RWPE2 (cell line): ENCODE measurements at regions not wholly inside any gene's neighbourhood (a gene's known extent, or its start where the extent isn't known, plus 50 kb on each side); places are given as distances from the start of the nearest gene placed in this dataset.

Experiments
- ATAC-seq: fragments of 200-7000 bp; cut with Tn5 transposase; 3 replicates; pipeline ENCODE4 v1.9.1; 2021; ENCODE audit warnings: low read depth
- DNase-seq: peaks from one replicate; pipeline ENCODE4 v3.0.0-alpha.2; 2020; ENCODE audit warnings: low spot score
- H3K27ac ChIP-seq: fragments of 450-650 bp; 2 replicates; pipeline ENCODE4 v1.5.1; 2017; ENCODE audit warnings: mild to moderate bottlenecking; ENCODE audit not compliant: poor library complexity, severe bottlenecking
- H3K27me3 ChIP-seq: fragments of 250-450 bp; sonication (Bioruptor Pico); 2 replicates; pipeline ENCODE4 v1.5.1; 2021; ENCODE audit warnings: mild to moderate bottlenecking, moderate library complexity; ENCODE audit not compliant: insufficient read depth, poor library complexity, severe bottlenecking
- H3K36me3 ChIP-seq: fragments of 250-450 bp; sonication (Bioruptor Pico); 2 replicates; pipeline ENCODE4 v1.5.1; 2020; ENCODE audit warnings: low read depth, mild to moderate bottlenecking, moderate library complexity
- H3K4me1 ChIP-seq: fragments of 250-450 bp; sonication (Bioruptor Pico); 2 replicates; pipeline ENCODE4 v1.5.1; 2021; ENCODE audit warnings: mild to moderate bottlenecking, moderate library complexity; ENCODE audit not compliant: insufficient read depth, poor library complexity, severe bottlenecking
- H3K4me3 ChIP-seq: fragments of 250-450 bp; sonication (Bioruptor Pico); 2 replicates; pipeline ENCODE4 v1.5.1; 2021; ENCODE audit warnings: mild to moderate bottlenecking, moderate library complexity; ENCODE audit not compliant: severe bottlenecking
- H3K9me3 ChIP-seq: fragments of 250-450 bp; sonication (Bioruptor Pico); 2 replicates; pipeline ENCODE4 v1.5.1; 2021; ENCODE audit warnings: mild to moderate bottlenecking, moderate library complexity; ENCODE audit not compliant: severe bottlenecking
- CTCF ChIP-seq: fragments of 450-650 bp; IDR thresholded peaks from one replicate; pipeline ENCODE4 v1.5.1; 2017; ENCODE audit warnings: mild to moderate bottlenecking, moderate library complexity; ENCODE audit not compliant: poor library complexity, severe bottlenecking

GRCh38 chr20:19889011-19889953, 127.9 kb upstream of the NAA20 start:
- H3K36me3 ChIP-seq: peaks cover 6% of the 10 kb centered on the region; the same call in 1 of the 2 replicates
- peak overlapping the region; percentile 24 for H3K27ac ChIP-seq
- peaks cover 31% of the 10 kb centered on the region for H3K4me1 ChIP-seq
- H3K4me3 ChIP-seq: no peak overlapping the region
- no peaks in the 10 kb centered on the region for H3K27me3 ChIP-seq
- no peaks in the 10 kb centered on the region for H3K9me3 ChIP-seq
- ATAC-seq: no peak
- DNase-seq: no peak
- no peak for TF ChIP-seq CTCF

GRCh38 chr20:19890445-19891051, 126.6 kb upstream of the NAA20 start:
- DNase-seq: no peak
- no peak for TF ChIP-seq CTCF
- H3K27me3 ChIP-seq: no peaks in the 10 kb centered on the region
- peaks cover 6% of the 10 kb centered on the region; the same call in 1 of the 2 replicates for H3K36me3 ChIP-seq
- no peaks in the 10 kb centered on the region for H3K9me3 ChIP-seq
- H3K4me3 ChIP-seq: no peak overlapping the region
- ATAC-seq: no peak
- peaks cover 25% of the 10 kb centered on the region for H3K4me1 ChIP-seq
- no peak overlapping the region for H3K27ac ChIP-seq

GRCh38 chr20:19893356-19893755, 123.8 kb upstream of the NAA20 start:
- no peaks in the 10 kb centered on the region for H3K9me3 ChIP-seq
- no peak for TF ChIP-seq CTCF
- no peak overlapping the region for H3K4me3 ChIP-seq
- H3K4me1 ChIP-seq: peaks cover 14% of the 10 kb centered on the region
- peaks cover 6% of the 10 kb centered on the region; the same call in 1 of the 2 replicates for H3K36me3 ChIP-seq
- no peaks in the 10 kb centered on the region for H3K27me3 ChIP-seq
- ATAC-seq (no peak), DNase-seq (no peak)
- H3K27ac ChIP-seq: no peak overlapping the region

GRCh38 chr20:19895761-19896160, 121.4 kb upstream of the NAA20 start:
- no peaks in the 10 kb centered on the region for H3K4me1 ChIP-seq
- H3K27me3 ChIP-seq: no peaks in the 10 kb centered on the region
- H3K36me3 ChIP-seq: no peaks in the 10 kb centered on the region
- no peak for DNase-seq
- peaks cover 2% of the 10 kb centered on the region for H3K9me3 ChIP-seq
- H3K27ac ChIP-seq: no peak overlapping the region
- ATAC-seq: no peak
- H3K4me3 ChIP-seq: no peak overlapping the region
- TF ChIP-seq CTCF: no peak
